Adrenal gland (tissue), 5 donors: ENCODE measurements at regions not wholly inside any gene's neighbourhood (a gene's known extent, or its start where the extent isn't known, plus 50 kb on each side); places are given as distances from the start of the nearest gene placed in this dataset.
"Not testable (repeated sequence)": the region's sequence is repeated elsewhere in the genome, so short reads cannot be mapped to it uniquely, and the experiment has no call there.

ENCODE experiments used
- CTCF ChIP-seq, 6 experiments: fragments of 450-650 bp in 4 of 6; fragments of 200-600 bp in 2 of 6; sonication (generic) in 1 of 6; IDR thresholded peaks; 1 replicate in 5 of 6; 2 replicates in 1 of 6; pipeline versions ENCODE4 v1.5.1 to v1.8.0; 2016 to 2021; ENCODE audit warnings: antibody characterized with exemption in 6 of 6, mild to moderate bottlenecking in 2 of 6, moderate library complexity in 1 of 6
- POLR2A ChIP-seq, 2 donors: fragments of 450-650 bp; IDR thresholded peaks; one replicate each; pipeline ENCODE4 v1.6.1; 2017; ENCODE audit warnings: antibody characterized with exemption in 2 of 2, mild to moderate bottlenecking in 2 of 2, moderate library complexity in 1 of 2
- donor health status: DM: no; HTN: no; CAD: no.

GRCh38 chr4:130038540-130038939 lies 942.6 kb downstream of the C4orf33 start:
- TF ChIP-seq CTCF, POLR2A (IDR thresholded peaks at IDR 0.05): not testable (repeated sequence)
